ENCODE measurements at regions not wholly inside any gene's neighbourhood (a gene's known extent, or its start where the extent isn't known, plus 50 kb on each side); places are given as distances from the start of the nearest gene placed in this dataset.

- TF ChIP-seq CTCF (conservative IDR thresholded peaks at IDR 0.05; ENCODE audit: low read length) (no peak), EZH2phosphoT487 (IDR thresholded peaks at IDR 0.05; ENCODE audit: borderline replicate concordance) (no peak)
These were observed 1634.4 kb upstream of the DDX18 start for GRCh38 chr2:116180072-116180471.

All from Loucy (cell line).